GM19035 (cell line): ENCODE measurements at regions not wholly inside any gene's neighbourhood (a gene's known extent, or its start where the extent isn't known, plus 50 kb on each side); places are given as distances from the start of the nearest gene placed in this dataset.

Experiments used
- ATAC-seq: cut with Tn5 transposase; IDR thresholded peaks from one replicate; pipeline ENCODE4 v1.9.1; 2021; ENCODE audit not compliant: unreplicated experiment

DNA sequence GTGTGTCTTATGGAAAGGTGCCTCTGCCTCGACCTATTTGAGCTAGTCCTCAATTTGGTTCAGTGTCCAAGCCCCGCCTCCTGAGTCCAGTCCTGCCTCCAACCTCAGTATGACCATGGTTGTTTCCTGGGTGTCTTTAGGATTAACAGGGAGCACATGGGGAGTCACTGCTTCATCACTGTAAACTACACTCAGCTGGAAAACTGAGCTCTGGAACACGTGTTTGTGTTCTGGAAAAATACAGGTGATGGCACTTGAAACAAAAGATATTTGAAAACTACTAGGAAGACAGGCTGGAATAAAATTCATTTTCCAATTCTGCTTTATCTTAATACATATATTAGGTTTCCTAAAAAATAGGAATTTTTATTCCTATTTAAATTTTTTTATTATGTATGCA, 1187.3 kb upstream of the TMEM132C start:
- ATAC-seq, result no peak

GRCh38 chr12:127081058-127081457, 1185.9 kb upstream of the TMEM132C start:
- no peak for ATAC-seq

GRCh38 chr12:127083008-127083949, 1183.7 kb upstream of the TMEM132C start:
- peak; percentile 94 for ATAC-seq

DNA sequence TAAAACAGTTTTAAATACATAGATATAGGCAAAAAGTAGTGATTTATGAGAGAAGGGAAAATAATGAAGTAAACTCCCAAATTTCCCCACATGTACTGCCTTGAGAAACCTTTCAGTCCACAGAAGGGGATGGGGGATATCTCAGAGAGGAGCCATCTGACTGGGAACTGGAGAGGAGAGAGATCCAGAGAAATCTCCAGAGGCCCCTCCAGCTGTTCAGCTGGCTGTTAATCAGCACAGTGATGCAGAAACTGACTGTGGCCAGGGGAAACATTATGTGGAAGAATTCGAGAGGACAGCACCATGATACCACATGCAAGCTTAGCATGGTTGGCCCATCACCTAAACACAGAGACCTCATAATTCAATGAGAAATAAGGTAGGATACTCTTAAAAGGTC, 1165.9 kb upstream of the TMEM132C start:
- no peak for ATAC-seq

DNA sequence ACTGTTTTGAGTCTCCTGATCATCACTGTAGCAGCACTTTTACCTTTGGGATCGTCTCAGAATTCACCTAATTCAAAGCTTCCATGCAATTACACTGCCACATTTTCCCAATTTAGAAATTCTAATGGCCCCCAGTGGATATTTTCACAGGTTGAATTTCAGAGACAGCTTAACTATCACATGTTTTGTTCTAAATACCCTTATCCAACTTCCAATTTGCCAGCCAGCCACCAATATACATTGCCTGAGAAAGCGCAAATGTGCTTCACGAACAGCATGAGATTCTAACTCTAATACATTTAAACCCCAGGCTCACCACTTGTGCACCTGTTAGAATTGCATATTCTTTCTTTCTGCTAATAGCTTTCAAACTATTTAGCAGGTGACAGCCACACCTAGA, 1160.9 kb upstream of the TMEM132C start:
- ATAC-seq, result no peak

DNA sequence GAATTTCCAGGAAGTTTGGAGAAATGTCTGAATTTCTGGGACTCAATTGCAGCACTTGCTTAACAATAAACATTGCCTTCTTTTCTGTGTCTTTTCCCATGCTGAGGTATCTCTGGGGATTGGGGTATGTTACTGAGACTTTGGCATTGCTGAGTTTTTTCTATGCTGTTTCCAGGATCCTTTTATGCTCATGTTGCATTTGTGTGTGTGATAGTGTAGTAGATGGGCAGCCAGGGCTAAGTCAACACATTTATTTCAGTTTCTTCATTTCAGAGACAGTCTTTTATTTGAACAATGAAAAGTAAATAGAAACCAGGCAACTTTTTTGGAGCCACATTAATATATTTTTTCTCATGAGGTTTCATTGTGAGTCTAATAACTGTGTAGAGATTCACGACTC, 1160.3 kb upstream of the TMEM132C start:
- no peak for ATAC-seq

- no peak for ATAC-seq
These were observed 1159.2 kb upstream of the TMEM132C start for GRCh38 chr12:127107744-127108143.

DNA sequence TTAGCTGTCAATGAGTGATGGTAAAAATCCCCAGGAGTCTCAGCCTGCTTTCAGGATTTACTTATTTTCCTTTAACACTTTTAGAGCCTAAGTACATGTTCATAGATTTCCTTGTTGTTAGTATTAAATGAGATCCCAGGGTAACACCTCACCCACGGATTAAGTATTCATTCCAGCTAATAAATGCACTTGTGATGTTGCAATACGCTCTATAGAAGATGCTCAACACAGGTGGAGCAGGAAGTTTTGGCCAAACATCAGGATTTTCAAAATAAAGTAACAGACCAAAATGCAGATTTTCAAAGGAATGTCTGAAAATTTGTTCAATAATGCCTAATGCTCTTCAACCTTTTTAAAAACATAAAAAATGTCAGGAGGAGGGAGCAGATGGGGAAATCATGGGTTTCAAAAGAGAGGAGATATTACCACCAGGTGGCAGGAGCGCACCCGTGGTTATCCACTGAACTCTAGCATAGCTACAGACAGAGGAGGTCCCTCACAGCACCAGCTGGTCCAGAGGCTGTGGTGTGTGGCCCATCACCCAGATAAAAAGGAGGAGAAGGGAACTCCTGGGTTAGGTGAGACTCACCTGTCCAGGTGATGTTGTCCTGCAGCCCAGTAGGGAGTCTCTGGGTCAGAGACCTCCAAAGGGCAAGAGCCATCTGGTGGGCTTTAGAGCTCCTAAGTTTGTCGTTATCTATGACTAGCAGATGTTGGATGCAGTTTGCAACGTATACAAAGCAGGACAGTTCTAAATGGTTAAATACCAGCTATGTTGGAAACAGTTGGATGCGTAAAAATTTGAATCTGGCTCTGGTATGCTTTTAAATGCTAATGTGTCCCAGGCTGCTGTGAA, 1158.4 kb upstream of the TMEM132C start:
- ATAC-seq, result peak; percentile 64

GRCh38 chr12:127113945-127114344, 1153.0 kb upstream of the TMEM132C start:
- no peak for ATAC-seq

GRCh38 chr12:127115468-127116035, 1151.4 kb upstream of the TMEM132C start:
- no peak for ATAC-seq

- ATAC-seq, result no peak
These were observed 1148.7 kb upstream of the TMEM132C start for GRCh38 chr12:127118251-127118650.

- ATAC-seq, result no peak
These were observed 1147.3 kb upstream of the TMEM132C start for GRCh38 chr12:127119600-127120140.

DNA sequence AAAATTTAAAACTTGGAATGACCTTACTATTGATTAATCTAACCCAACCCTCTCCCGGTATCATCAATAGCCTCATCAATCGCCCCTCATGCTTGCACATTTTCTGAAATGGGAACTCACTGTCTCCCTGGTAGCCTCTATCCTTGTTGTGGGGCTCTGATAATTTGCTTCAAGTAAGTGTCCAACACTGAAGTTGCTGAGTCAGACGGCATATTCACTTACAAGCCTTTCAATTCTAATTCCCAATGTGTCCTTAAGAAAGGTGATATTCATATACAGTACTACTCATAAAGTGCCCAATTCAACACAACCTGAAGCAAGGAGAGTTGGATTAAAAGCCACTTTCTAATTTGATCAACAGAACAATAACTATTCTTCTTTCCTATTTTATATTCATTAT, 1146.1 kb upstream of the TMEM132C start:
- no peak for ATAC-seq

- ATAC-seq, result no peak
These were observed 1145.4 kb upstream of the TMEM132C start for GRCh38 chr12:127121494-127122084.

GRCh38 chr12:127125607-127126259, 1141.2 kb upstream of the TMEM132C start:
- ATAC-seq, result peak; percentile 67

- ATAC-seq, result peak; percentile 13
These were observed 1140.7 kb upstream of the TMEM132C start for GRCh38 chr12:127126260-127126628.

DNA sequence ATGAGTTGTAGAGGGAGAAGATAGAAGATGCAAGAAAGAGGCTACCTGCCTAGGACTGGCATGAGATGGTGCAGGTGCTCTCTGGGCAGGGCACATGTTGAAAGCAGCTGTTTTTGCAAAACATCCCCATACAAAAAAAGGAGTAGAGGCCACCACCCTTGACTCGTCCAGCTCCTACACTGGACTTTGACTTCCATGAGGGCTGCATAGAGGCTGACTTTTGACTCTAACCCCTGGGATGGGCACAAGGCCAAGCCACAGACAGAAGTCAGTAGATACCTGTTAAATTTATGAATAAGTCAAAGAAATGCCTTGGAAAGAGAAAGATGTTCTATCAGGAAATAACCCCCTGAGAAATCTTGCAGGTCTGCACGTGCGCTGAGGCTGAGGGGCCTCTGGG, 1139.1 kb upstream of the TMEM132C start:
- no peak for ATAC-seq

DNA sequence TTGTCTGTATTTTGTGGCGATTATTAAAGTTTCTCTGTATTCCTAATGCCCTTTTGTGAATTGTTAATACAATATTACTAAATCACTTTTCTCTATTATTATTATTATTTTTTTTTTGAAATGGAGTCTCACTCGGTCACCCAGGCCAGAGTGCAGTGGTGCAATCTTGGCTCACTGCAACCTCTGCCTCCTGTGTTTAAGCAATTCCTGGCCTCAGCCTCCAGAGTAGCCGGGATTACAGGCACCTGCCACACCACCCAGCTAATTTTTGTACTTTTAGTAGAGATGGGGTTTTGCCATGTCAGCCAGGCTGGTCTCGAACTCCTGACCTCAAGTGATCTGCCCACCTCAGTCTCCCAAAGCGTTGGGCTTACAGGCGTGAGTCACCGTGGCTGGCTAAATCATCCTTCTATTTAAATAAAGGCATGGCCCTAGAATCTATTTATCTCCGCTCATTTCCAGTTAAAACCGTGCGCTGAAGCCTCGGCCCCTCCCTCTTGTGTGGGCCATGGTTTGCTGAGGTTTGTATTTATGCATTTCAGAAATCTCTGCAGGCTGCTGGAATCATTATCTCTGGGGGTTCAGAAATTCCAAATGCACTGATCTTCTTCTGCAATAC, 1136.4 kb upstream of the TMEM132C start:
- ATAC-seq, result no peak

- no peak for ATAC-seq
These were observed 1133.2 kb upstream of the TMEM132C start for GRCh38 chr12:127133675-127134335.
